Heart right ventricle (tissue), 16 donors: ENCODE measurements at regions not wholly inside any gene's neighbourhood (a gene's known extent, or its start where the extent isn't known, plus 50 kb on each side); places are given as distances from the start of the nearest gene placed in this dataset.
"Not testable (repeated sequence)": the region's sequence is repeated elsewhere in the genome, so short reads cannot be mapped to it uniquely, and the experiment has no call there.

ENCODE experiments used
- ATAC-seq, 8 donors: fragments of 200-7000 bp; cut with Tn5 transposase; one replicate each; pipeline ENCODE4 v1.9.1; 2020; ENCODE audit warnings: mild to moderate bottlenecking in 8 of 8, moderate library complexity in 8 of 8, moderate number of reproducible peaks in 1 of 8
- DNase-seq, 2 donors: peaks; one replicate each; pipeline ENCODE4 v3.0.0-alpha.2; 2020
- H3K27ac ChIP-seq, 10 donors: fragments of 200-600 bp; sonication (generic) in 2 of 10; one replicate each; pipeline versions ENCODE4 v1.5.0 to v1.8.0; 2020 to 2022; ENCODE audit warnings: mild to moderate bottlenecking in 3 of 10
- H3K27me3 ChIP-seq, 7 donors: fragments of 200-600 bp; one replicate each; pipeline ENCODE4 v1.8.0; 2021 to 2022; ENCODE audit warnings: mild to moderate bottlenecking in 2 of 7
- H3K36me3 ChIP-seq, 9 donors: fragments of 200-600 bp; sonication (generic) in 1 of 9; one replicate each; pipeline versions ENCODE4 v1.5.0 to v1.8.0; 2020 to 2022; ENCODE audit warnings: mild to moderate bottlenecking in 2 of 9
- H3K4me1 ChIP-seq, 9 donors: fragments of 200-600 bp; sonication (generic) in 1 of 9; one replicate each; pipeline versions ENCODE4 v1.5.0 to v1.8.0; 2020 to 2022; ENCODE audit warnings: mild to moderate bottlenecking in 4 of 9
- H3K4me3 ChIP-seq, 10 donors: fragments of 200-600 bp; sonication (generic) in 2 of 10; one replicate each; pipeline versions ENCODE4 v1.5.0 to v1.8.0; 2020 to 2022; ENCODE audit warnings: mild to moderate bottlenecking in 7 of 10, moderate library complexity in 2 of 10
- H3K9me3 ChIP-seq, 11 donors: fragments of 200-600 bp in 10 of 11; sonication (generic) in 2 of 11; one replicate each; pipeline versions ENCODE4 v1.5.0 to v1.8.0; 2013 to 2022; ENCODE audit warnings: mild to moderate bottlenecking in 2 of 11, control low read depth in 1 of 11, moderate library complexity in 1 of 11
- CTCF ChIP-seq, 9 donors: fragments of 200-600 bp; sonication (generic) in 2 of 9; IDR thresholded peaks; one replicate each; pipeline versions ENCODE4 v1.5.0 to v1.8.0; 2021 to 2022; ENCODE audit warnings: antibody characterized with exemption in 9 of 9, mild to moderate bottlenecking in 5 of 9, moderate library complexity in 1 of 9
- WGBS, 2 donors: extraction: QIAGEN DNeasy Blood & Tissue Kit; methylation state at CpG; one replicate each; pipeline ENCODE4 v1.1.7; 2013; ENCODE audit warnings: inconsistent platforms in 1 of 2; 5-methylcytosine and 5-hydroxymethylcytosine counted together
- intact Hi-C, 10 donors: fragments of 100-400 bp; cut with DNase I; formaldehyde crosslinking; loops; one replicate each; pipeline versions ENCODE4 v1.11.1 to v1.14.2; 2022
- donor health status: Arrhythmogenic right ventricular cardiomyopathy.
- donor health status: ischemic (EF 13 %, LVEDD 7.1; RV severe dilation, severe dysfunction).
- donor health status: healthy with polysubstance abuse.
- donor health status: DM: no; HTN: yes; CAD: no.
- donor health status: DM: no; HTN: no; CAD: no.
- donor health status: ischemic (EF 25% LVEDD 6.9; RV normal size, moderate dysfunction).
- donor health status: ischemic (EF 25% LVEDD 5.7; RV mildly dilated, moderate dysfunction).
- donor health status: healthy.
- donor health status: DM: yes; HTN: yes; CAD: no.
- donor health status: Ischemic cardiomyopathy.
- donor health status: ischemic (EF 35%, LVEDD 5.7; RV mildly dilated, moderate dysfunction).
- donor health status: nonischemic (EF 11% LVEDD 7.7; RV severe dilation, severe dysfunction).
- donor health status: DM: yes; HTN: yes; CAD: no.
- donor health status: PGD.
- donor health status: ischemic (EF 29% LVEDD 5.4; RV normal size, mild dysfunction).
- donor health status: nonischemic (EF 23%, LVEDD 6.1; RV moderate dilation, normal function).

DNA sequence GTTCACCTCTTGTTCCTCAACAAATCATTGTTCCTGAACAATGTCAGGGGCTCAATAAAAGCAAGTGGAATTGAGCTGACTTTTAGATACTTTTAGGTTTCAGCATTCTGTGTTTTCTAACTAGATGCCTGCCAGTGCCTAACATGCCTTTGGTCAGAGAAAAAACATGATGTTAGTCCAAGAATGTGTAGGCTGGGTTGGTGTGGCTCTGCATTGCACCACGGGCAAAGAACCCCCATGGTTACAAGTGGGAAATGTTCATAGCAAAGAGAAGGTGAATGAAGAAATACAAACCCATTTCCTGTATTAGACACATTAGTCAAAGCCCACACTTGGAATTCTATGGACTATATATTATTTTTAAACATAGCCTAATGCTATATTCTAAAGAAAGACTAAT lies 193.3 kb downstream of the TMEM200A start:
- Histone ChIP-seq H3K4me1 (no peaks in the 10 kb centered on the region), H3K9me3 (no peaks in the 10 kb centered on the region), H3K27ac (no peak overlapping the region), H3K27me3 (no peaks in the 10 kb centered on the region), H3K4me3 (no peak overlapping the region), H3K36me3 (no peaks in the 10 kb centered on the region)
- intact Hi-C loops, result no loop called here
- 66 to 80% methylated on average over 1 of the region's 1 CpG for WGBS, 2 donors
- DNase-seq, result no peak
- TF ChIP-seq CTCF (IDR thresholded peaks at IDR 0.05), result no peak
- no peak for ATAC-seq

- DNase-seq, result no peak
- Histone ChIP-seq H3K27ac (no peak overlapping the region), H3K36me3 (no peaks in the 10 kb centered on the region), H3K27me3 (no peaks in the 10 kb centered on the region), H3K9me3 (no peaks in the 10 kb centered on the region), H3K4me1 (no peaks in the 10 kb centered on the region), H3K4me3 (no peak overlapping the region)
- no peak for TF ChIP-seq CTCF (IDR thresholded peaks at IDR 0.05)
- no peak for ATAC-seq
- WGBS, 2 donors, result 57 to 63% methylated on average over 2 of the region's 2 CpGs
- intact Hi-C loops, result no loop called here
Measured at GRCh38 chr6:130560231-130560630, 194.4 kb downstream of the TMEM200A start.

GRCh38 chr6:130561159-130561558 lies 195.3 kb downstream of the TMEM200A start:
- WGBS, 2 donors, result 52 to 57% methylated on average over 2 of the region's 2 CpGs
- H3K36me3 ChIP-seq, intact Hi-C loops, H3K4me1 ChIP-seq, DNase-seq, ATAC-seq, H3K9me3 ChIP-seq, H3K27me3 ChIP-seq, H3K4me3 ChIP-seq, H3K27ac ChIP-seq: not testable (repeated sequence)

- ATAC-seq, result no peak
- H3K4me3 ChIP-seq, result no peak overlapping the region
- no peaks in the 10 kb centered on the region for H3K36me3 ChIP-seq
- DNase-seq, result no peak
- peaks cover 0 to under 1% (median 0%) of the 10 kb centered on the region in 11 donors for H3K9me3 ChIP-seq
- H3K27ac ChIP-seq, result no peak overlapping the region
- 61 to 71% methylated on average over 2 of the region's 2 CpGs for WGBS, 2 donors
- intact Hi-C loops, result no loop called here
- TF ChIP-seq CTCF (IDR thresholded peaks at IDR 0.05), result no peak
- H3K4me1 ChIP-seq, result no peaks in the 10 kb centered on the region
- H3K27me3 ChIP-seq, result no peaks in the 10 kb centered on the region
Measured at GRCh38 chr6:130565696-130566095, 199.9 kb downstream of the TMEM200A start.

DNA sequence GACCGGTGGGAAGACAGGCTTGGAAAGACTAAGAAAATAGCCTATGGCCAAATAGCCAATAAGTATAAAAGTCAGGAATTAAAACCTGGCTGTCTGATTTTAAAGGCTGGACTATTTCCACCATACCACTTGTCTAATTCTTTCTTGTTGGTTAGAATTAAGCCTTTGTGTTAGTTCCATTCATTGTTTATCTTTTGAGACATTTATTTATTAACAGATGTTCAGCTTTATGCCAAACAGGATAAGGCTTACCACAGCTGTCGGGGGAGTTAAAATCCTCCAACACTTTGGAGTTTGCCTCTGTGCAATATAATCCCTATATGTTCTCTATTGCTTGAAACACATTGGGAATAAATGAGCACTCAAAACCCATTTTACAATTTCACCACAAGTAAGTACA lies 208.3 kb downstream of the TMEM200A start:
- ATAC-seq, result no peak
- no peaks in the 10 kb centered on the region for H3K36me3 ChIP-seq
- H3K9me3 ChIP-seq, result peaks cover 0 to 12% (median 2%) of the 10 kb centered on the region in 11 donors
- H3K27ac ChIP-seq, result no peak overlapping the region
- no peaks in the 10 kb centered on the region for H3K4me1 ChIP-seq
- WGBS, 2 donors, result 55 to 56% methylated on average over 2 of the region's 2 CpGs
- H3K4me3 ChIP-seq, result no peak overlapping the region
- no peak for TF ChIP-seq CTCF (IDR thresholded peaks at IDR 0.05)
- intact Hi-C loops, result no loop called here
- DNase-seq, result no peak
- no peaks in the 10 kb centered on the region for H3K27me3 ChIP-seq
